HepG2 (cell line): ENCODE measurements at regions not wholly inside any gene's neighbourhood (a gene's known extent, or its start where the extent isn't known, plus 50 kb on each side); places are given as distances from the start of the nearest gene placed in this dataset.

ENCODE experiments used
- ATAC-seq: fragments of 200-7000 bp; cut with Tn5 transposase; 3 replicates; pipeline ENCODE4 v1.9.1; 2020; ENCODE audit warnings: mild to moderate bottlenecking, moderate library complexity
- BruUV-seq: library from RNA; stranded (reverse); fragments of 400-500 nt; replicated peaks from 2 replicates; lab custom pipeline; 2021; lab: Mats Ljungman, UMichigan
- CTCF ChIA-PET: fragments of 300-600 bp; formaldehyde crosslinking; extraction: SDS; loops from one replicate; lab custom pipeline; 2021; ENCODE audit warnings: low total read pairs, inconsistent platforms, low intra/inter-chr PET ratio; lab: Yijun Ruan, JAX
- POLR2A ChIA-PET: fragments of 350-600 bp; sonication (Branson Sonifier 250); formaldehyde crosslinking; loops from one replicate; lab custom pipeline; 2020; ENCODE audit warnings: antibody characterized with exemption, inconsistent platforms; lab: Yijun Ruan, JAX
- DNase-seq: peaks from one replicate; pipeline ENCODE4 v3.0.0-alpha.2; 2015; ENCODE audit warnings: low spot score
- FAIRE-seq: peaks from 3 replicates; lab custom pipeline; 2011; peaks lifted over from hg19 to GRCh38; lab: Jason Lieb, UNC
- H2AFZ ChIP-seq: one replicate; pipeline ENCODE4 v1.6.1; 2011; ENCODE audit warnings: low read length, inconsistent platforms
- H3K27ac ChIP-seq: fragments of 300-600 bp; 3 replicates; pipeline ENCODE4 v1.8.0; 2011; ENCODE audit warnings: mixed run types, mild to moderate bottlenecking, mixed read lengths, low read length, inconsistent platforms; ENCODE audit not compliant: insufficient read depth; ENCODE audit errors: extremely low read length
- H3K27me3 ChIP-seq, 2 experiments: fragments of 200-600 bp in 1 of 2; 2 replicates in 1 of 2; 3 replicates in 1 of 2; pipeline versions ENCODE4 v1.6.0 to v1.8.0; 2011; ENCODE audit warnings: low read length in 2 of 2, mild to moderate bottlenecking in 2 of 2, moderate library complexity in 2 of 2, inconsistent platforms in 1 of 2; ENCODE audit not compliant: insufficient read depth in 2 of 2, control insufficient read depth in 1 of 2
- H3K36me3 ChIP-seq, 2 experiments: fragments of 200-600 bp in 1 of 2; replicated peaks in 1 of 2; 2 replicates in 1 of 2; 3 replicates in 1 of 2; pipeline versions ENCODE4 v1.5.1 to v1.8.0; 2011; ENCODE audit warnings: low read length in 2 of 2, inconsistent platforms in 1 of 2; ENCODE audit not compliant: insufficient read depth in 2 of 2, control insufficient read depth in 1 of 2
- H3K4me1 ChIP-seq: 2 replicates; pipeline ENCODE4 v1.5.1; 2012; ENCODE audit warnings: low read length, inconsistent platforms; ENCODE audit not compliant: insufficient read depth
- H3K4me2 ChIP-seq: 2 replicates; pipeline ENCODE4 v1.6.0; 2011; ENCODE audit warnings: low read depth, low read length, inconsistent platforms
- H3K4me3 ChIP-seq, 3 experiments: fragments of 200-600 bp in 1 of 3; sonication (generic), shearing (Covaris generic) in 1 of 3; replicated peaks in 1 of 3; 2 replicates each; pipeline ENCODE4 v1.5.1; 2011 to 2016; ENCODE audit warnings: low read length in 3 of 3, inconsistent platforms in 2 of 3, low read depth in 2 of 3, mild to moderate bottlenecking in 2 of 3, control low read depth in 1 of 3, mixed read lengths in 1 of 3; ENCODE audit not compliant: insufficient read depth in 1 of 3
- H3K79me2 ChIP-seq: one replicate; pipeline ENCODE4 v1.6.1; 2011; ENCODE audit warnings: low read length, inconsistent platforms; ENCODE audit not compliant: insufficient read depth
- H3K9ac ChIP-seq: 2 replicates; pipeline ENCODE4 v1.6.0; 2011; ENCODE audit warnings: mild to moderate bottlenecking, low read depth, low read length, inconsistent platforms; ENCODE audit not compliant: insufficient read depth
- H3K9me3 ChIP-seq: 2 replicates; pipeline ENCODE4 v1.5.1; 2012; ENCODE audit warnings: mild to moderate bottlenecking, low read length
- H4K20me1 ChIP-seq: 2 replicates; pipeline ENCODE4 v1.6.0; 2011; ENCODE audit warnings: inconsistent platforms, mild to moderate bottlenecking, low read length, moderate library complexity; ENCODE audit not compliant: insufficient read depth
- ARHGAP35 ChIP-seq: sonication (generic); formaldehyde crosslinking; IDR thresholded peaks from 2 replicates; pipeline ENCODE4 v1.9.0; 2022; ENCODE audit warnings: mild to moderate bottlenecking, inconsistent platforms, moderate library complexity, missing genetic modification reagents, borderline replicate concordance
- ARID2 ChIP-seq: sonication (generic); formaldehyde crosslinking; IDR thresholded peaks from 2 replicates; pipeline ENCODE4 v1.8.1; 2022; ENCODE audit warnings: mild to moderate bottlenecking, missing genetic modification reagents, borderline replicate concordance
- CREM ChIP-seq, 2 experiments: sonication (generic) in 1 of 2; formaldehyde crosslinking in 1 of 2; IDR thresholded peaks; 2 replicates each; pipeline versions ENCODE4 v1.4.0 to v1.6.1; 2016 to 2020; ENCODE audit warnings: antibody characterized with exemption in 1 of 2, mild to moderate bottlenecking in 1 of 2, missing genetic modification reagents in 1 of 2
- GATAD1 ChIP-seq: IDR thresholded peaks from 2 replicates; pipeline ENCODE4 v1.6.1; 2016; ENCODE audit warnings: missing genetic modification reagents, missing compliant biosample characterization
- LCORL ChIP-seq, 2 experiments: fragments of 450-650 bp in 1 of 2; sonication (generic) in 1 of 2; formaldehyde crosslinking in 1 of 2; IDR thresholded peaks; 2 replicates each; pipeline versions ENCODE4 v1.5.0 to v1.6.1; 2017 to 2020; ENCODE audit warnings: antibody characterized with exemption in 1 of 2, missing genetic modification reagents in 1 of 2
- MEIS1 ChIP-seq: sonication (generic); formaldehyde crosslinking; IDR thresholded peaks from 2 replicates; pipeline ENCODE4 v1.9.0; 2021; ENCODE audit warnings: mild to moderate bottlenecking, missing genetic modification reagents, moderate library complexity, borderline replicate concordance
- RELA ChIP-seq: sonication (generic); formaldehyde crosslinking; IDR thresholded peaks from 2 replicates; pipeline ENCODE4 v1.4.0; 2020; ENCODE audit warnings: missing genetic modification reagents
- RFXAP ChIP-seq: sonication (generic); formaldehyde crosslinking; IDR thresholded peaks from 2 replicates; pipeline ENCODE4 v1.4.0; 2020; ENCODE audit warnings: missing genetic modification reagents, borderline replicate concordance
- ZNF24 ChIP-seq: fragments of 450-650 bp; IDR thresholded peaks from 2 replicates; pipeline ENCODE4 v1.6.1; 2017; ENCODE audit warnings: antibody characterized with exemption, mild to moderate bottlenecking
- ZNF709 ChIP-seq: sonication (generic); formaldehyde crosslinking; IDR thresholded peaks from 2 replicates; pipeline ENCODE4 v1.5.0; 2020; ENCODE audit warnings: mild to moderate bottlenecking, missing genetic modification reagents
- ZNF747 ChIP-seq: sonication (generic); formaldehyde crosslinking; IDR thresholded peaks from 2 replicates; pipeline ENCODE4 v1.8.1; 2023; ENCODE audit warnings: missing genetic modification reagents, mild to moderate bottlenecking, borderline replicate concordance
- ZNF780A ChIP-seq: sonication (generic); formaldehyde crosslinking; IDR thresholded peaks from 2 replicates; pipeline ENCODE4 v1.8.0; 2022; ENCODE audit warnings: mild to moderate bottlenecking, missing genetic modification reagents, moderate library complexity
- WGBS: methylation state at CpG from one replicate; pipeline ENCODE4 v1.1.6; 2017; ENCODE audit warnings: low lambda C conversion rate; 5-methylcytosine and 5-hydroxymethylcytosine counted together
- in situ Hi-C: cut with HindIII; loops from 2 replicates; pipeline ENCODE4 v1.10.0; 2017; ENCODE audit warnings: low pct_unique_long_range_greater_than_20kb; ENCODE audit not compliant: extremely low pct_ligation_motif_present
- intact Hi-C: fragments of 100-400 bp; cut with micrococcal nuclease; formaldehyde crosslinking; loops from one replicate; pipeline ENCODE4 v1.10.0; 2022; ENCODE audit not compliant: unreplicated experiment
- TF ChIP-seq, protein P1 (sequence below): sonication (generic); formaldehyde crosslinking; IDR thresholded peaks from 2 replicates; pipeline ENCODE4 v1.5.0; 2020; ENCODE audit warnings: missing genetic modification reagents
- TF ChIP-seq, protein P2 (sequence below): sonication (generic); formaldehyde crosslinking; IDR thresholded peaks from one replicate; pipeline ENCODE4 v1.5.1; 2020; ENCODE audit warnings: mild to moderate bottlenecking, missing genetic modification reagents; ENCODE audit errors: not compliant biosample characterization

DNA sequence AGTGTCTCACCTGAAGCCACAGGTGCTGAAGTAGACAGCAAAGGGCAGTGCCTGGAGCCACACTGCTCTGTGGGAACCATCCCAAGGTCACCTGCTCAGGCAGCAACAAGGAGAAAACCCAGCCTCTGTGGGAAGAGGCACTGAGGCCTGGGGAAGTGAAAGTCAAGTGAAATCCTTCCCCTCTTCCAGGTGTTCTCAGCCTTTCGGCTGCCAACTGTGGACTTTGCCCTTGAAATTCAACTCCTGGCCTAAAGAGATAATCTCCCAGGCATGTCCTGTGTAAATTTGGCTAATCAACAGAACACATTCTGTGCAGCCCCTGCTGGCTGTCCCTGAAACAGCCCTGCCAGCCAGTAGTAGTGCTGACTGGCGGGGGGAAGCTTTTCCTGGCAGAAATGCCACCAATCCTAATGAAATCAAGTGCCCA, 112.1 kb downstream of the RPL27A start (continued):
- TF ChIP-seq, protein P1, sequence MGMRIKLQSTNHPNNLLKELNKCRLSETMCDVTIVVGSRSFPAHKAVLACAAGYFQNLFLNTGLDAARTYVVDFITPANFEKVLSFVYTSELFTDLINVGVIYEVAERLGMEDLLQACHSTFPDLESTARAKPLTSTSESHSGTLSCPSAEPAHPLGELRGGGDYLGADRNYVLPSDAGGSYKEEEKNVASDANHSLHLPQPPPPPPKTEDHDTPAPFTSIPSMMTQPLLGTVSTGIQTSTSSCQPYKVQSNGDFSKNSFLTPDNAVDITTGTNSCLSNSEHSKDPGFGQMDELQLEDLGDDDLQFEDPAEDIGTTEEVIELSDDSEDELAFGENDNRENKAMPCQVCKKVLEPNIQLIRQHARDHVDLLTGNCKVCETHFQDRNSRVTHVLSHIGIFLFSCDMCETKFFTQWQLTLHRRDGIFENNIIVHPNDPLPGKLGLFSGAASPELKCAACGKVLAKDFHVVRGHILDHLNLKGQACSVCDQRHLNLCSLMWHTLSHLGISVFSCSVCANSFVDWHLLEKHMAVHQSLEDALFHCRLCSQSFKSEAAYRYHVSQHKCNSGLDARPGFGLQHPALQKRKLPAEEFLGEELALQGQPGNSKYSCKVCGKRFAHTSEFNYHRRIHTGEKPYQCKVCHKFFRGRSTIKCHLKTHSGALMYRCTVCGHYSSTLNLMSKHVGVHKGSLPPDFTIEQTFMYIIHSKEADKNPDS = no peak
- TF ChIP-seq ZNF709 (CRISPR knock-in tag) (peak; percentile 68; the same call in 1 of the 2 replicates), RFXAP (CRISPR knock-in tag) (peak; percentile 39; the same call in 1 of the 2 replicates), GATAD1 (CRISPR knock-in tag) (no peak), MEIS1 (CRISPR knock-in tag) (no peak), ZNF780A (no peak), LCORL (IDR thresholded peaks at IDR 0.05) (0 out of 2 replicates have a peak, but pooled peaks have one; percentile 40), LCORL (CRISPR knock-in tag; IDR thresholded peaks at IDR 0.05) (peak; percentile 97), ZNF24 (no peak)

DNA sequence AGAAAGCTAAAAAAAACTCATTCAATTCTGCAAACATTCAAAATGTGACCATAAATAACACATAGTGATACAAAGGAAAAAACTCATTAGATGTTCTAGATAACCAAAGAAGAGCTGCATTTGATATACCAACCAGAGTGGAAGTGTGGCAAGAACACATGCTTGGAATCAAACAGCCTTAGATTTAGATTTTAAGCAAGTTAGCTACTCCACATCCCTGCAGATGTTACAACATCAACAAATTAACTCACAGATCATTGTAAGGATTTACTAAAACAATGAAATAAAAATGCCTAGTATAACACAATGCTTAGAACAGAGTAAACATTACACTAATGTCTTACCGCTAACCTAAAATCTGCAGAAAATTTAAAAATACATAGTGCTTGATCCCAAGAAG, 114.0 kb upstream of the AKIP1 start:
- no peak overlapping the region for H3K4me2 ChIP-seq
- peaks cover 38% of the 10 kb centered on the region for H3K4me1 ChIP-seq
- intact Hi-C loops (no loop called here), in situ Hi-C loops (no loop called here)
- no peak for ATAC-seq
- no peak overlapping the region for H2AFZ ChIP-seq
- peaks cover 7% of the 10 kb centered on the region for H3K79me2 ChIP-seq
- no peak for FAIRE-seq
- no TSS peak for BruUV-seq
- H3K36me3 ChIP-seq = no peaks in the 10 kb centered on the region
- no peak overlapping the region for H3K9ac ChIP-seq
- H3K4me3 ChIP-seq = no peak overlapping the region
- 4% methylated on average over 1 of the region's 1 CpG for WGBS
- H3K27ac ChIP-seq = no peak overlapping the region
- H4K20me1 ChIP-seq = no peaks in the 10 kb centered on the region
- POLR2A ChIA-PET = interaction anchor here (1.2 kb wide), 1 partner anchor 115 kb away, joined by 3 read pairs; the partner anchor contains the start of genes RPL27A and TRIM66
- no peaks in the 10 kb centered on the region for H3K27me3 ChIP-seq
- H3K9me3 ChIP-seq = no peaks in the 10 kb centered on the region
- no peak for DNase-seq
- CTCF ChIA-PET = no interaction called here
- TF ChIP-seq ARID2 (no peak), CREM (IDR thresholded peaks at IDR 0.05) (no peak), CREM (CRISPR knock-in tag; IDR thresholded peaks at IDR 0.05) (no peak), RELA (CRISPR knock-in tag) (no peak), ZNF747 (CRISPR knock-in tag) (no peak), ARHGAP35 (CRISPR knock-in tag) (no peak)
- TF ChIP-seq, protein P2, sequence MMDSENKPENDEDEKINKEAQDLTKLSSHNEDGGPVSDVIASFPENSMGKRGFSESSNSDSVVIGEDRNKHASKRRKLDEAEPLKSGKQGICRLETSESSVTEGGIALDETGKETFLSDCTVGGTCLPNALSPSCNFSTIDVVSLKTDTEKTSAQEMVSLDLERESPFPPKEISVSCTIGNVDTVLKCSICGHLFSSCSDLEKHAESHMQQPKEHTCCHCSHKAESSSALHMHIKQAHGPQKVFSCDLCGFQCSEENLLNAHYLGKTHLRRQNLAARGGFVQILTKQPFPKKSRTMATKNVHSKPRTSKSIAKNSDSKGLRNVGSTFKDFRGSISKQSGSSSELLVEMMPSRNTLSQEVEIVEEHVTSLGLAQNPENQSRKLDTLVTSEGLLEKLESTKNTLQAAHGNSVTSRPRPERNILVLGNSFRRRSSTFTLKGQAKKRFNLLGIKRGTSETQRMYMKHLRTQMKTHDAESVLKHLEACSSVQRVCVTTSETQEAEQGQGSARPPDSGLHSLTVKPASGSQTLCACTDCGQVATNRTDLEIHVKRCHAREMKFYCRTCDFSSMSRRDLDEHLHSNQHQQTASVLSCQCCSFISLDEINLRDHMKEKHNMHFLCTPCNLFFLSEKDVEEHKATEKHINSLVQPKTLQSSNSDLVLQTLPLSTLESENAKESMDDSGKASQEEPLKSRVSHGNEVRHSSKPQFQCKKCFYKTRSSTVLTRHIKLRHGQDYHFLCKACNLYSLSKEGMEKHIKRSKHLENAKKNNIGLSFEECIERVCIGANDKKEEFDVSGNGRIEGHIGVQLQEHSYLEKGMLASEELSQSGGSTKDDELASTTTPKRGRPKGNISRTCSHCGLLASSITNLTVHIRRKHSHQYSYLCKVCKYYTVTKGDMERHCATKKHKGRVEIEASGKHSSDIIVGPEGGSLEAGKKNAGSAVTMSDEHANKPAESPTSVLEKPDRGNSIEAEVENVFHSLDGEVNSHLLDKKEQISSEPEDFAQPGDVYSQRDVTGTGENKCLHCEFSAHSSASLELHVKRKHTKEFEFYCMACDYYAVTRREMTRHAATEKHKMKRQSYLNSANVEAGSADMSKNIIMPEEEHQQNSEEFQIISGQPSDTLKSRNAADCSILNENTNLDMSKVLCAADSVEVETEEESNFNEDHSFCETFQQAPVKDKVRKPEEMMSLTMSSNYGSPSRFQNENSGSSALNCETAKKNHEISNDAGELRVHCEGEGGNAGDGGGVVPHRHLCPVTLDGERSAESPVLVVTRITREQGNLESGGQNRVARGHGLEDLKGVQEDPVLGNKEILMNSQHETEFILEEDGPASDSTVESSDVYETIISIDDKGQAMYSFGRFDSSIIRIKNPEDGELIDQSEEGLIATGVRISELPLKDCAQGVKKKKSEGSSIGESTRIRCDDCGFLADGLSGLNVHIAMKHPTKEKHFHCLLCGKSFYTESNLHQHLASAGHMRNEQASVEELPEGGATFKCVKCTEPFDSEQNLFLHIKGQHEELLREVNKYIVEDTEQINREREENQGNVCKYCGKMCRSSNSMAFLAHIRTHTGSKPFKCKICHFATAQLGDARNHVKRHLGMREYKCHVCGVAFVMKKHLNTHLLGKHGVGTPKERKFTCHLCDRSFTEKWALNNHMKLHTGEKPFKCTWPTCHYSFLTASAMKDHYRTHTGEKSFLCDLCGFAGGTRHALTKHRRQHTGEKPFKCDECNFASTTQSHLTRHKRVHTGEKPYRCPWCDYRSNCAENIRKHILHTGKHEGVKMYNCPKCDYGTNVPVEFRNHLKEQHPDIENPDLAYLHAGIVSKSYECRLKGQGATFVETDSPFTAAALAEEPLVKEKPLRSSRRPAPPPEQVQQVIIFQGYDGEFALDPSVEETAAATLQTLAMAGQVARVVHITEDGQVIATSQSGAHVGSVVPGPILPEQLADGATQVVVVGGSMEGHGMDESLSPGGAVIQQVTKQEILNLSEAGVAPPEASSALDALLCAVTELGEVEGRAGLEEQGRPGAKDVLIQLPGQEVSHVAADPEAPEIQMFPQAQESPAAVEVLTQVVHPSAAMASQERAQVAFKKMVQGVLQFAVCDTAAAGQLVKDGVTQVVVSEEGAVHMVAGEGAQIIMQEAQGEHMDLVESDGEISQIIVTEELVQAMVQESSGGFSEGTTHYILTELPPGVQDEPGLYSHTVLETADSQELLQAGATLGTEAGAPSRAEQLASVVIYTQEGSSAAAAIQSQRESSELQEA = no peak
